ENCODE measurements at regions not wholly inside any gene's neighbourhood (a gene's known extent, or its start where the extent isn't known, plus 50 kb on each side); places are given as distances from the start of the nearest gene placed in this dataset.

- TF ChIP-seq CTCF (IDR thresholded peaks at IDR 0.05), result no peak
- no peak for TF ChIP-seq POLR2A (IDR thresholded peaks at IDR 0.05)
Measured at GRCh38 chr12:90401185-90401584, 553.8 kb downstream of the CCER1 start.
